GM12874 (cell line): ENCODE measurements at regions not wholly inside any gene's neighbourhood (a gene's known extent, or its start where the extent isn't known, plus 50 kb on each side); places are given as distances from the start of the nearest gene placed in this dataset.

Experiments
- TF ChIP-seq, protein P1 (sequence below): IDR thresholded peaks from 2 replicates; pipeline ENCODE4 v1.5.1; 2011; ENCODE audit warnings: low read depth, mild to moderate bottlenecking, control low read depth, low read length, moderate library complexity; ENCODE audit not compliant: insufficient read depth

DNA sequence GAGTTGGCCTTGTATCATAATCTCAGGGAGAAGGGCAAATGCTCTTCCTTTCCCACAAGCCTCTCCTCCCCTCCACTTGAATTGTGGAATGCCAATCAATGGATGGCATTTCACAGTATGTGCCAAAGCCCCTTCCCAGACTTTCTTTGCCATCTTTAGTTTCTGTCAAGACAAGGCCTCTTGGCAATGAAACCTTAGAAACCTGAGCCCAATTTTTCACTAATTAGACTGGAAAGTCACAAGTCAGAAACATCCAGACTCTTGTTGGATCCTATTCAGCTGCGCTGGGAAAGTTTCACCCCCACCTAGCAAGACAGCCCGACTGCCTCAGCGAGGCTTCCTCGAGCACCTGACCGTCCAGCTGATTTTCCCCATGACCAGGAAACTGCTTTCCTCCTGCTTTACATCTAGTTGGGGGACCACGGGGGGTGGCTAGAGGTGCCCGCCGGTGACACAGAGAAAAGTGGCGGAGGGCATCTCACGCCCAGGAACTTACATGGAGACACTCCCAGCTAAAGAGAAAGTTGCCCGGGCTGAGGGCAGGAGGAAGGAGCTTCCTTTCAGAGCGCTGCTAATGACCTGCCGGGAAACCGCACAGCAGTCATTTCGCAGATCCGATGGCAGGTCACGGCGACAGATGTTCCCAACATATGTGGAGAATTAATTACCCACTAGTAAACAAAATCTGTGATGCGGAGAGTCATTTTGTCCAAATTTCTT is 302.6 kb upstream of the RRP15 start:
- TF ChIP-seq, protein P1, sequence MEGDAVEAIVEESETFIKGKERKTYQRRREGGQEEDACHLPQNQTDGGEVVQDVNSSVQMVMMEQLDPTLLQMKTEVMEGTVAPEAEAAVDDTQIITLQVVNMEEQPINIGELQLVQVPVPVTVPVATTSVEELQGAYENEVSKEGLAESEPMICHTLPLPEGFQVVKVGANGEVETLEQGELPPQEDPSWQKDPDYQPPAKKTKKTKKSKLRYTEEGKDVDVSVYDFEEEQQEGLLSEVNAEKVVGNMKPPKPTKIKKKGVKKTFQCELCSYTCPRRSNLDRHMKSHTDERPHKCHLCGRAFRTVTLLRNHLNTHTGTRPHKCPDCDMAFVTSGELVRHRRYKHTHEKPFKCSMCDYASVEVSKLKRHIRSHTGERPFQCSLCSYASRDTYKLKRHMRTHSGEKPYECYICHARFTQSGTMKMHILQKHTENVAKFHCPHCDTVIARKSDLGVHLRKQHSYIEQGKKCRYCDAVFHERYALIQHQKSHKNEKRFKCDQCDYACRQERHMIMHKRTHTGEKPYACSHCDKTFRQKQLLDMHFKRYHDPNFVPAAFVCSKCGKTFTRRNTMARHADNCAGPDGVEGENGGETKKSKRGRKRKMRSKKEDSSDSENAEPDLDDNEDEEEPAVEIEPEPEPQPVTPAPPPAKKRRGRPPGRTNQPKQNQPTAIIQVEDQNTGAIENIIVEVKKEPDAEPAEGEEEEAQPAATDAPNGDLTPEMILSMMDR, result no peak

DNA sequence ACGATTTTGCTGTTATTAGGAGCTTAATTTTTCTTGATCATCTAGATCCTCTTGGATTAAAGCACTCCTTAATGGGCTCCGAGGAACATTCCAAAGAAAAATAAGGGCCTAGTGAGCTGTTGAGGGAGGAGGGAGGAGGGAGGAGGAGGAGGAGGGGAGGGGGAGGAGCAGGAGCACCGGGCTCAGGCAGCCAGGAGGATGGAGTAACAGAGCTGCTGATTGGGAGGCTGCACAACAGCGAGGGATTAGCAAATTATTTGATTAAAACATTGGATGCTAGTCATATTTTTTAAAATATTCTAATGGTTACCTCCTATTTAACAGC is 302.1 kb upstream of the RRP15 start:
- TF ChIP-seq, protein P1, result no peak

DNA sequence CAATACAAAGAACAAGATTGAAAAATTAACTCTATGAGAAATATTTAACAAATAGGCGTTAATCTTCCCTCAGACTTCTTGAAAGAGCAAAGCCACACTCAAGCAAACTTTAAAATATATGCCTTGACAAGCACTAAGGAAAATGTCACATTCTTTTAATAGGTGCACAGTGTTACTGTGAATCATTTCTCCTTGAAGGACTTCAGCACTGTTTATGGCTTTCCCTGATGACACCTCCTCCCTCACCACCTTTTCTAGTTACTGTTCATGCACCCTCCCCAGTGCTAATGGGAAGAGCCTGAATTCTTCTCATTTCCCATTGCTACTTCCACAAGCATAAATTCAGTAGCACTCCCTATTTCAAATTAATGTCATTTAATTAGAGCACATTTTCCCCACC is 299.5 kb upstream of the RRP15 start:
- TF ChIP-seq, protein P1, result no peak

DNA sequence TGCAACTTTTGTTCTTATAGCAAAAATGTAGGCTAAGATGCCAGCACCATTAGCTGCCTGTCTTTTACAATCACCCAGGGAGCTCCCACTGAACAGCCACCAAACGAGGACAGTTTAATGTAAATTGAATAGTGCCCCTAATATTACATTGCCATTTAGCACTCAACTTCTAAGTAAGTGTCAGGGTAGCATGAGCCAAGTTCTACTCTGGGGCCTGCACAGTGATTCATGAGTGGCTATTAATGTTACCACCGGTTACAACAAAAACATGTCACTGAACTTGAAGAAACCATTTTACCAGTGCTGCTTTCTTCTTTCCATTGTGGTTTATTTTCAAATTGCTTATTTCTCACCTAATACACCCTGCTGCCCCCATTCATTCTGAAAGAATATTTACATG is 295.6 kb upstream of the RRP15 start:
- TF ChIP-seq, protein P1, result no peak

DNA sequence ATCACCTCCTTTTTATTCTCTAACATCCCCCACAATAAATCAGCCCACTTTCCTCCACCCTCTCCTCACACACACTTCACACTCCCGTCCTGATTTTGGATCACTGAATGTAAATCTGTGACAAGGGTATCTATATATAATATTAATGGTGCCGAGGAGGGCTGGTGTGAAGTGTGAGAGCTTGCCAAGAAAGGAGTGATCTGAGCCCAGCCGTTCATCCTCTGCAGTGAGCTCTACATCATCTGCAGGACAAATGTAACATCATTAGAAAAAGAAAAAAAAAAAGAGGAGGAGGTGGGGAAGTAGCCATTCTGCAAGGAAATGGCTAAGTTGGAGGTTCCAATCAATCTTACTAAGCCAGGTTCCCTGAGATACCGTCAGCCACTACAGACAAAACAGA is 291.7 kb upstream of the RRP15 start:
- TF ChIP-seq, protein P1, result no peak

DNA sequence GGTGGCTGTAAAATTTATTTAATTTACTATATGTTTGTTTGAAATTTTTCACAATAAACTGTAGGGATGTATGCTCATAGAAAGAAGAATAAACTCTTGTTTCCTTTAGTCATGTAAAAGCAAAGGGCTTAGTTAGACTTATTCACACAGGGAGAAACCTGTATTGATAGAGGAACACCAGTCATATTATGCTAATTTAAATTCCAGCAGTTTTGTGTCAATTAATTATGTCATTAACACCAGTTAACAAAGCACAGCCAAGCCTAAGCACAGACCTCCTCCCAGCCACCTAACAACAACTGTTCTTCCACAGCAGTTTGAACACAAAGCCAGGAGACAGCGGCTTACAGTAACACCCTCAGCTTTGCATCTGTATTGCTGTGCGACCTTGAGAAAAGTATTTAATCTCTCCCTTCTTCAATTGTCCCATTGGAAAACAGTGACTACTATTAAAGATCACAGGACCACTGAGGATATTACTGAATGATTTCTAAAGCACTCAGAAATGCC is 260.8 kb upstream of the RRP15 start:
- TF ChIP-seq, protein P1, result no peak

DNA sequence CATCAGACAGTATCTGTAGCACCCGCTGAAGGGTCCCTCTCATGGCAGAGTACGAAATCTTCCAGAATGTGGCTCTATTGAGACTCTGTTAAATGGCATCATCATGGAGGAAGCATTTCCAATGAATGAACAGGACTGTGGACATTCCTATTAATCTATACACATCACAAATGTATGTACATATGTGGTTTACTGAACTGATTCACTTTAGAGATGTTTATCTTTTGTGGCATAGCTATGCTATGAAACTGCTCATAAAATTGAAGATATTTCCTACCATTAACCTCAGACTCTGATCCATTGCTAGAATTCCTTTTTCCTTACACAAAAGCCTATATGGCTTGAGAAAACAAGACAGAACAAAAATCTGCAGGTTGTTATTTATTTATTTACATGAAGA is 259.6 kb upstream of the RRP15 start:
- TF ChIP-seq, protein P1, result no peak
